AG10803 (cell line): ENCODE measurements at regions not wholly inside any gene's neighbourhood (a gene's known extent, or its start where the extent isn't known, plus 50 kb on each side); places are given as distances from the start of the nearest gene placed in this dataset.

Experiments used
- DNase-seq: peaks from one replicate; pipeline ENCODE4 v3.0.0; 2010; ENCODE audit warnings: low read depth
- H3K4me3 ChIP-seq: 2 replicates; pipeline ENCODE4 v1.5.1; 2011; ENCODE audit warnings: mild to moderate bottlenecking, low read length, control low read depth
- CTCF ChIP-seq: conservative IDR thresholded peaks from 2 replicates; pipeline ENCODE4 v1.5.1; 2011; ENCODE audit warnings: mild to moderate bottlenecking, low read length, control low read depth, inconsistent platforms

GRCh38 chr6:33962246-33963027 is 158.6 kb upstream of the MLN start:
- peak; percentile 69 for DNase-seq
- H3K4me3 ChIP-seq = no peak overlapping the region
- no peak for TF ChIP-seq CTCF

- no peak for DNase-seq
- no peak for TF ChIP-seq CTCF
- no peak overlapping the region for H3K4me3 ChIP-seq
Observed at GRCh38 chr6:33961691-33962090, 157.9 kb upstream of the MLN start.

DNA sequence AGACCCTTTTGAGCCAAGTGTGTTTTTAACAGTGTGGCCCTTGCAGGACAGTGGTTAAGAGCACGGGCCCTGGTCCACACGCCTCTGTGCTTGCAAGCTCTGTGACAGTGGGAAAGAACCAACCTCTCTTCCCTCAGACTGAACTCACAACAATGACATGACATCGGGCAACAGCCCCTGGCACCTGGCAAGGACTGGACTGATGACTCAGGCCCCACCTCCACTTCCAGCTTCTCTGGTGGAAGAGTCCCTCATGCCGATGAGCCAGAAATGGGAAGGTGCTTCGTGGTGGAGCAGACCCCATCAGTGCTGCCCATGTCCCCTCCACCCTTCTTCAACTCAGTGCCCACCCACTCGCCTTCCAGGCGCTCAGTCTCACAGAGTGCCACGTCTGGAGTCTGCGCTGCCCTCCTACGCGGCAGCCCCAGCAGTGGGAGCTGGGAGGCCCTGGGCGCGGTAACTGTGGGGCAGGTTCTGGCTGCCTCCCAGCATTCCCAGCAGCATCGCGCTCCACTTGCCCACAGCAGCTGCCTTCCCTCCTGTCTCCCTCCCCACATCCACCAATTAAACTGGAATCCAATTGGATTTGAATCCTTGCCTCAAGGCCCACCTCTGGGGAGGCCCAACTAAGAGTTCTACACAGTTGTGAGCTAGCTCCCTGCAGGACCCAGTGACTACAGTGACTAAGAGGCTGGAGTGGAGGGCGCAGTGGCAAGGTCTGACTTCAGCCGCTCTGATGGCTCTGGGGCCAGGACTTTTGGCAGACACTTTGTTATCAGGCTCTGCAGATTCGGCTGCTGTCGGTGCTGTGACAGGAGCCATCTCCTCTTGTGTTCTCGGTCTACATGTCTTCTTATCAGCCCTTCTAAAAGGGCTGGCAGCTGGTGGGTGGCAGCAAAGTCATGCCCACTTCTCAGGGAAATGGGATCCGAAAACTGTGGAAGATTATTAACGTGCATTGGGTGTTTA is 156.8 kb upstream of the MLN start:
- no peak overlapping the region for H3K4me3 ChIP-seq
- DNase-seq = no peak
- no peak for TF ChIP-seq CTCF

- no peak for DNase-seq
- no peak overlapping the region for H3K4me3 ChIP-seq
- no peak for TF ChIP-seq CTCF
Observed at GRCh38 chr6:33959661-33960344, 156.0 kb upstream of the MLN start.

DNA sequence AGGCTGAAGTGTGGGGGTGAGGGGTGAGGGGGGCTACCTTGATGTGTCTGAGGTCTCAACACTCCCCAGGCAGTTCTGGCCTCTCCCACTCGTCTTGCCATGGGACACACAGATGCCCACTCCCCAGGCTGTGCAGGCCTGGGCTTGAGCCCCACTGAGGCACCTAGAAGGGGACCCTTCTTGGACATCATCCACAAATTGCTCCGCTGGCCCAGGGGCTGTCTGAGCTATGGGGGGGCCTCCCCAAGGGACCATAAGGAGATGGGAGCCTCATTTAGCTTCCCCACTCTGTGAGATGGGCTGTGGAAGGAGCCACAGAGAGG is 155.5 kb upstream of the MLN start:
- no peak for DNase-seq
- no peak for TF ChIP-seq CTCF
- H3K4me3 ChIP-seq = no peak overlapping the region

DNA sequence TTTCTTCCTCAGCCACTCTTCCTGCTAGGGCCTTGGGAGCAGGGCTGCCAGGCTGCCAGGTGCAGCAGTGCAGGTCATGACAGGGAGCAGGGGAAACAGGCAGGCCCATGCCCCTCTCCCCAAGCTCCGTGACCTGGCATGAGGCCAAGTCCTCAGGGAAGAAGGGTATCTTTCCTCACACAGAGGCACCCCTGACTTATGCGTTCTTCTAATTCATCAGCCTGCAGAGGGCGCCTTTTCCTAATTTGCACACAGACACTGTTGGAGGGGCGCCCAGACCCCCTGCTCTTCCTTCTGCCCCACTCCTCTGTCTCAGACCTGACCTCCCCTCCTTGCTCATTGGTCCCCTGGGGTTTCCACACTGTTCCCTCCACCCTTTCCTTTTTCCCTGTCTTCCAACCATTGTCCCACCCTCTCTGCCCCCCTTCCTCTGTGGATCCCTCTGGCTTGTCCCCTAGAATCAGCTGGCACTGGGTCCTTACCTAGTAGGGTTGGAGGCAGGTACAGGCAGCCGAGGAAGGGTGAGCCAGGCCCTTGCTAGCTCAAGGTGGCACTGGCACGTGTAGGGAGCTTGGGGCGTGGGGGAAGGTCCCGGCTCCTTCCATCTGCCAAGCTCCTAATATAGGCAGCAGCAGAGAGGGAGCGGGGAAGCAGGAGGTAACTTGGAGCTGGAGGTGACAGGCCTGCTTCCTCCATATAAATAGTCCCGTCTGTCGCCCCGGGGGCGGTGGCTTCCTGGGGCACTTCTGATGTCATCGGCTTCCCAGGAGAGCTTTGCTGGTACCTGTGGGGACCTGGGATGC is 154.9 kb upstream of the MLN start:
- DNase-seq = no peak
- no peak overlapping the region for H3K4me3 ChIP-seq
- TF ChIP-seq CTCF = peak; percentile 27
